ENCODE measurements at regions not wholly inside any gene's neighbourhood (a gene's known extent, or its start where the extent isn't known, plus 50 kb on each side); places are given as distances from the start of the nearest gene placed in this dataset.

DNA sequence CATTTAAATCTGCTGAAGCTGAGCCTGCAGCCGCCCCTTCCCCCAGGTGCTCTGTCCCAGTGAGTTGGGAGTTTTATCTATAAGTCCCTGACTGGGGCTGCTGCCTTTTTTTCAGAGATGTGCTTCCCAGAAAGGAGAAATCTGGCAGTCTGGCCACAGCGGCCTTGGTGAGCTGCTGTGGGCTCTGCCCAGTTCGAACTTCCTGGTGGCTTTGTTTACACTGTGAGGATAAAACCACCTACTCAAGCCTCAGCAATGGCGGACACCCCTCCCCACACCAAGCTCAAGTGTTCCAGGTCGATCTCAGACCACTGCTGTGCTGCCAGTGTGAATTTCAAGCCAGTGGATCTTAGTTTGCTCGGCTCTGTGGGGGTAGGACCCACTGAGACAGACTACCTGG is 97.3 kb downstream of the ACAA2 start:
- TF ChIP-seq, protein P1, sequence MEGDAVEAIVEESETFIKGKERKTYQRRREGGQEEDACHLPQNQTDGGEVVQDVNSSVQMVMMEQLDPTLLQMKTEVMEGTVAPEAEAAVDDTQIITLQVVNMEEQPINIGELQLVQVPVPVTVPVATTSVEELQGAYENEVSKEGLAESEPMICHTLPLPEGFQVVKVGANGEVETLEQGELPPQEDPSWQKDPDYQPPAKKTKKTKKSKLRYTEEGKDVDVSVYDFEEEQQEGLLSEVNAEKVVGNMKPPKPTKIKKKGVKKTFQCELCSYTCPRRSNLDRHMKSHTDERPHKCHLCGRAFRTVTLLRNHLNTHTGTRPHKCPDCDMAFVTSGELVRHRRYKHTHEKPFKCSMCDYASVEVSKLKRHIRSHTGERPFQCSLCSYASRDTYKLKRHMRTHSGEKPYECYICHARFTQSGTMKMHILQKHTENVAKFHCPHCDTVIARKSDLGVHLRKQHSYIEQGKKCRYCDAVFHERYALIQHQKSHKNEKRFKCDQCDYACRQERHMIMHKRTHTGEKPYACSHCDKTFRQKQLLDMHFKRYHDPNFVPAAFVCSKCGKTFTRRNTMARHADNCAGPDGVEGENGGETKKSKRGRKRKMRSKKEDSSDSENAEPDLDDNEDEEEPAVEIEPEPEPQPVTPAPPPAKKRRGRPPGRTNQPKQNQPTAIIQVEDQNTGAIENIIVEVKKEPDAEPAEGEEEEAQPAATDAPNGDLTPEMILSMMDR (IDR thresholded peaks at IDR 0.05) = no peak
- TF ChIP-seq POLR2A (IDR thresholded peaks at IDR 0.05) = no peak
